HG03095 (cell line): ENCODE measurements at regions not wholly inside any gene's neighbourhood (a gene's known extent, or its start where the extent isn't known, plus 50 kb on each side); places are given as distances from the start of the nearest gene placed in this dataset.
"Not testable (repeated sequence)": the region's sequence is repeated elsewhere in the genome, so short reads cannot be mapped to it uniquely, and the experiment has no call there.

Experiments
- ATAC-seq: cut with Tn5 transposase; IDR thresholded peaks from one replicate; pipeline ENCODE4 v1.9.1; 2021; ENCODE audit warnings: moderate library complexity; ENCODE audit not compliant: unreplicated experiment

- ATAC-seq, result no peak
These were observed 101.3 kb downstream of the TMX1 start for GRCh38 chr14:51341338-51341737.

DNA sequence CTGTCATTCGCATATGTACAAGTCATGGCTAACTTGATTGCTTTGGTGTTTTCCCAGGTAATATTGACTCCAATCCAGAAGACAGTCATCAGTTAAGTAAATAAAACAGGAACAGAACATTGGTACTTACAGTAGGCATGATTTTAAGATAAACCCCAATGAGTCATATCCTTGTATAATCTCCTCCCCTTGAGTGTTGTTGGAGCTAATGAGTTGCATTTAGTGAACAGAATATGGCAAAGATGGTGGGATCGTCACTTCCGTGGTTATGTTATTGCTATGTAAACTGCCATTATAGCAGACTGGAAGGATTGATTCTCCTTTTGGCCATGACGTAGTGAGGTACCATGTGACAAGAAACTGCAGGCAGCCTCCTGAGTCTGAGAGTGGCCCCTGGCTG, 102.2 kb downstream of the TMX1 start:
- ATAC-seq, result no peak

- no peak for ATAC-seq
These were observed 112.0 kb downstream of the TMX1 start for GRCh38 chr14:51351997-51352396.

- no peak for ATAC-seq
These were observed 113.9 kb downstream of the TMX1 start for GRCh38 chr14:51353901-51354300.

GRCh38 chr14:51354846-51355245, 114.8 kb downstream of the TMX1 start:
- ATAC-seq, result no peak

DNA sequence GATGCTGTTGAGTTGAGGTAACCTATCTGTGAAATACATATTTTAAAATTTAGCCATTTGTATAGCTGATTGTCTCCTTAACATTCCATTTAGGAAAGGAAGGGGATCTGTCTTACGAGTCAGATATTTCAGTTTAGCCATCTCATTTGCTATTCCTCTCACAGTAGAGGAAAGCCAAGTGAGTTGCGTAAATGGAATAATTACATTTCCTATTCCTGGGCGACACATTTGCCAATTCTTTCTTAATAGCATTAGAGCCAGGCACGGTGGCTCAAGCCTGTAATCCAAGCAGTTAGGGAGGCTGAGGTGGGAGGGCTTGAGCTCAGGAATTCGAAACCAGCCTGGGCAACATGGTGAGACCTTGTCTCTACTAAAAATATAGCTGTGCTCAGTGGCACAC, 116.3 kb downstream of the TMX1 start:
- ATAC-seq, result no peak

DNA sequence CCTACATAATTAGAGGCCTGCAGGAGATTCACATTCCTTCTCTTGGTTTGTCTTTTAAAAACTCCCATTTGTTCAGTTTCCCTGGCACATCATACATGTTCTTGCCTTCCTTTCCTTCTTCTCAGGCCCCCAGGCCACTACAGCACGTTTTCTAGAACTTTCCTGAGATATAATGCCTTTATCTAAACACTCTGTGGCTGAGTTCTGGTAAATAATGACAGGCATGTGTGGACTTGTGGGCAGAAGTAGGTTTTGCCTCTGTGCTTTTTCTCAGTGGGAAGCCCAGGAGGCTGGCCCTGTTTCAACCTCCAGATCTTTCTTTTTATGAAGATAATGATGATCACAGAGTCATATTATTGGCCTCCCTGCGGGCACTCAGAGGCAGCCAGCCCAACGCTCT, 117.2 kb downstream of the TMX1 start:
- no peak for ATAC-seq

DNA sequence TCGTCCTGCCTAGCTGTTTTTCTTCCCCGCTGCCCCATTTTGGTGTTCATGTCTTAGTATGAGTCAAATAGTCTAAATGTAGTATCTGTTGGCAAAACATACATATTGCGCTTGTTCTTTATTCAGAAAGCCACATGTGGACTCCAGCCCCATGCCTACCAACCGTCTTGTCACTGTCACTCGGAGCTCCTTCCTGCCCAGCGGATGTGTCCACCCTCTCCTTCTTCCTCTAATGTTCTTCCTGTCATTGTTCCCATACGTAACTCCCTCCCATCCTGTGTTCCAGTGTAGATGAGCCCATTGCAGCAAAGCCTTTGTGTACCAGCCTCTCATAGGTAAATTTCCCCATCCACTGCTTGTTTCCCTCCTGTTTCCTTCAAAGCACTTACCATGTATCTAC, 120.5 kb downstream of the TMX1 start:
- ATAC-seq, result no peak

- no peak for ATAC-seq
These were observed 125.4 kb downstream of the TMX1 start for GRCh38 chr14:51365241-51365965.

DNA sequence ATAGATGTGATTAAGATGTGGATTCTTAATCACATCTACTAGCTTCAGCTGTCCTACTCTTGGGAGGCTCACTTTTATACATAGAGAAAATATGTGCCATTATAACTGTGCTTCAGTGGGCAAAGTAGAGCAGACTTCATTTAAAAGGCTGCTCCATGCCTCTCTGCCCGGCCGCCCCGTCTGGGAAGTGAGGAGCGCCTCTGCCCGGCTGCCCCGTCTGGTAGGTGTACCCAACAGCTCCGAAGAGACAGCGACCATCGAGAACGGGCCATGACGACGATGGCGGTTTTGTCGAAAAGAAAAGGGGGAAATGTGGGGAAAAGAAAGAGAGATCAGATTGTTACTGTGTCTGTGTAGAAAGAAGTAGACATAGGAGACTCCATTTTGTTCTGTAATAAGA, 126.4 kb downstream of the TMX1 start:
- ATAC-seq, result not testable (repeated sequence)

- ATAC-seq, result not testable (repeated sequence)
These were observed 127.0 kb downstream of the TMX1 start for GRCh38 chr14:51366866-51367599.

DNA sequence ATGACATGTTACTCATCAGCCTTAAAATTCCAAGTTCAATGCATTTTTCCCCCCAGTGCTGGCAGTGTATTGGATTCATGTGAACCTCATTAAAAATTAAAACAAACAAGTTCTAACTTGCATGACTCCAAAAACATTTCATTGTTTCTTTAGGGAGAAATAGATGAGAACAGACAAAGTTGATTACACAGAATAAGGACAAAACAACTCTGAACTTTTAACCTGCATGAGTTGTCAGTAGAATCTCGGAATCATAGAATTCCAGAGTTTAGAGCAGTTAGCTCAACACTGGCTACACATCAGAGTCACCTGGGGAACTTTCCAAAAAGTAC, 127.5 kb downstream of the TMX1 start:
- no peak for ATAC-seq

DNA sequence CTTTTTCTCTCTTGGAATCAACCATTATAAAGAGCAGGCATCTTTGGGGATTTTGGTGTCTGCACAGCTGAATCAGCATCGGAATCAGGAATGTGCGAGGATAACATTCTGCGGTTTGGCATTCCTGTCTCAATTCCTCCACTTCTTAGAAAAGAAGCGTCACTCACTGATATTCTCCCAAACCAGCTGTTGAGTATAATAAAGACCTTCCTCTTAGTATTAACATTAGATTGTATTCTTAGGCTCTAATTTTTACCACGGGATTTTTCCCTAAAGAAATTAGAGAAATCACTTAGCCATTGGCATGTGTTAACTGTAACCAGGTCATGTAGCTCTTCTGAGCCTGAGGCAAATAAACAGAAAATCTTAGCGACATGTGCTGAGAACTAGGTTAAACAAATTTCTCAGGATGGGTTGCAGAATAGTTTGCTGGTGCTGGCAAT, 128.7 kb downstream of the TMX1 start:
- ATAC-seq, result no peak

GRCh38 chr14:51369814-51370213, 129.8 kb downstream of the TMX1 start:
- no peak for ATAC-seq

DNA sequence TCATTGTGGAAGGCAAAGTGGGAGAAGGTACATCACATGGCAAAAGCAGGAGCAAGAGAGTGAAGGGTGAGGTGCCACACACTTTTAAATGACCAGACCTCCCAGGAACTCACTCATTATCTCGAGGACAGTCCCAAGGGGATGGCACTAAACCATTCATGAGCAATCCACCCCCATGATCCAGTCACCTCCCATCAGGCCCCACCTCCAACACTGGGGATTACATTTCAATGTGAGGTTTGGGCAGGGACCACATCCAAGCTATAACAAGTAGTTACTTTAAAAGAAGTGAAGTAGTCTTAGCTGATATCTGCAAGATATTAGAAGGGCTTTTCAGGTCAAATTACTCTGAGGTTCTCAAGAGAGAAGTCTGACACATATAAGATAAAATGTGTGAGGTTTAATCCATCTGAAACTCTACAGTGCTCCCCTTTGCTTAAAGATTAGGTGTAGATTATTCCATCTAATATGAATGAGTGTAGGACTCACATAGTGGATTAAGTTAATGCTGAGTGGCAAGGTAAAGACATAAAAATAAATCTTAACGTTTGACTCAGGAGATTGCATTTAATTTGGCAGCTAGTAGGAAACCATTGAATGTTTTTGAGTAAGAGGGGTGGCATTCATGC, 130.8 kb downstream of the TMX1 start:
- ATAC-seq, result no peak

DNA sequence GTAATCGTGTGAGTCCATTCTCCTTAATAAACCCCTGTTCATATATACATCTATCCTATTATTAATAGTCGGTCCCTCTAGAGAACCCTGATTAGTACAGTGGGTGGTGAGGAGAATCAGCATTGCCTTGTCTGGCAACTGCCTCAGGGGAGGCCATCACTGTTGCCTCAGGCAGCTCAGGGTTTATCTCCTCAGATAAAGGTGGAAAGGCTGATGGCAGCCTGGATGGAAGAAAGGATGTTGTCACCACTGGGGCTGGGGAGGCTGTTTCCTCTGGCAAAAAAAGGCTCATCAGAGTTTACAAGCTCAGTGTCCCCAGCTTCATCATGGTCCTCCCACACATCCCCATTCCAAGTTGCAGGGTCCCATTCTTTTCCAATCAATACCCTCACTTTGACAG, 137.1 kb downstream of the TMX1 start:
- ATAC-seq, result not testable (repeated sequence)

DNA sequence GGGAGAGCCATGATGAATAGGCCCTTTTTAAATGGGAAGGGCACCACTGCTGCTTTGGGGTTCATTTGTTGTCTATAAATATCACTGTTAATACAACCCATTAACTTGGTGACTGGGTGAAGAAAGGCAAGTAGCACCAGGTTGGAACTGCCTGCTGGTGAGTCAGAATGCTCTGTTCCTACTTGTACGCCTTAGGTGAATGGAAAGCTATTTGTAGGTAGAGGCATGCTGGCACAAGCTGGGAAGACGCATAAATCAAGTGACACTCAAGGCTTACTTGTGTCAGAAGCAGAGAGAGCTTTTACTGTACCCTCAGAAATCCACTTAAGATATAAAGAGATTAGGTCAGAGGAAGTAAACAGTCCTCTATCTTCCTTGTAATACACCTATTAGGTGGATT, 142.5 kb downstream of the TMX1 start:
- no peak for ATAC-seq

DNA sequence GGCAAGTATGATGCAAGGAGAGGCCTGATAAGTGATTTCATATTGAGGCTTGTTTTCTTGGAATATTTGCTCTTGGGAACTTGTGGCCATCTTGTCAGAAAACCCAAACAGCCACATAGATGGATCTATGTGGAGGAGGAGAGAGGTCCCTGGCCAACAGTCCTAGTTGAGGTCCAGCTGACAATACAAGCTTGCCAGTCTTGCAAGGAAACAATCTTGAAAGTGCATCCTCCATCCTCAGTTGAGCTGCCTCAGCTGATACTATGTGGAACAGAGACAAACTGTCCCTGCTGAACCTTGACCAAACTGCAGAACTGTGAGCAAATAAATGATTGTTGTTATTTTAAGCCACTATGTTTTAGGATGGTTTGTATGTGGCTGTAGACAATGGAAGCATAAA, 146.4 kb downstream of the TMX1 start:
- no peak for ATAC-seq

GRCh38 chr14:51386983-51387735, 147.1 kb downstream of the TMX1 start:
- ATAC-seq, result no peak

DNA sequence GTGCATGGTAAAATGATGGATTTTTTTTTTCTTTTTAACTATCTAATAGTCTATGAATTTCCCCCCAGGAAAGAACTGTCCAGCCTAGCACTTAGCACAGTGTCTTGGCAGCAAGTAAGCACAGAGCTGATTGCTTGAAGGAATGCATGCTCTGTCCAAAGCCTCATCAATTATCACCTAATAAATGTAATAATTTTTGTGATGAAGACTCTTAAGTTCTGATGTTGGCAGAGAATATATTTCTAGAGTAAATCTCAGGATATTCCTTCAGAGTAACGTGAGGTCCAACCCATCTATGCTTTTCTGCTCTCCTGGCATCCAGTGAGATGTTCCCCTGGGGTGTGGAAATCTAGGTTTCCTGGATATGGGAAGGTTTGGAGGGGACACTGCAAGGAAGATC, 152.4 kb downstream of the TMX1 start:
- no peak for ATAC-seq

DNA sequence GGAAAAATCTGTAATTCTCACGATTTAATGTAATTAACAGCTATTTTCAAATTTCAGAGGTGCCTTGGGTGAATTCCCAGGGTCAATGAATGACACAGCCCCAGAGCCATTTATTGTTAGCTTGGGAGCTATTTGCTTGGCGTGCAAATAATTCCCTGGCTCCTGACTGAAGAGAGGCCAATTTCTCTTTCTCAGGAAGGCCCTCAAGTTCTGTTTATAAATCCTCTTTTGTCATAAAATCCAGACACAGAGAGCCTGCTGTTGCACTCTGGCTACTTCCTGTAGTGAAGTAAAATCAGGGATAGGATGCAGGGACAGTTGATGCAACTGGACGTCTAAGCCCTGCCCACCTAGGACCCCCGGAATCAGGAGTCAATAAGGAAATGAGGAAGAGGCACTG, 154.3 kb downstream of the TMX1 start:
- no peak for ATAC-seq

- ATAC-seq, result no peak
These were observed 154.8 kb downstream of the TMX1 start for GRCh38 chr14:51394804-51395203.
